K562 (cell line): ENCODE measurements at regions not wholly inside any gene's neighbourhood (a gene's known extent, or its start where the extent isn't known, plus 50 kb on each side); places are given as distances from the start of the nearest gene placed in this dataset.

Experiments used
- ATAC-seq: fragments of 200-7000 bp; cut with Tn5 transposase; 3 replicates; pipeline ENCODE4 v1.9.1; 2020; ENCODE audit warnings: moderate library complexity
- BruUV-seq: library from RNA; stranded (reverse); fragments of 400-500 nt; replicated peaks from 2 replicates; lab custom pipeline; 2021; lab: Mats Ljungman, UMichigan
- CTCF ChIA-PET: fragments of 300-600 bp; formaldehyde crosslinking; extraction: SDS; loops from one replicate; lab custom pipeline; 2021; ENCODE audit warnings: low intra/inter-chr PET ratio; lab: Yijun Ruan, JAX
- POLR2A ChIA-PET: fragments of 300-600, 350-650 bp; sonication (Branson Sonifier 250); formaldehyde crosslinking; extraction: SDS; loops from one replicate; lab custom pipeline; 2021; ENCODE audit warnings: antibody characterized with exemption, inconsistent platforms; lab: Yijun Ruan, JAX
- DNase-seq, 4 experiments: peaks; one replicate each; pipeline versions ENCODE4 v3.0.0 to v3.0.0-alpha.2; 2011 to 2018; ENCODE audit warnings: low spot score in 3 of 4, mixed read lengths in 3 of 4; ENCODE audit errors: extremely low read depth in 1 of 4
- FAIRE-seq: peaks from 2 replicates; lab custom pipeline; 2011; peaks lifted over from hg19 to GRCh38; lab: Jason Lieb, UNC
- H2AFZ ChIP-seq: 2 replicates; pipeline ENCODE4 v1.6.0; 2011; ENCODE audit warnings: low read depth, low read length, control low read depth, inconsistent platforms
- H3K27ac ChIP-seq: fragments of 200-600 bp; 3 replicates; pipeline ENCODE4 v1.8.0; 2011; ENCODE audit warnings: low read depth, mild to moderate bottlenecking, control low read depth, inconsistent platforms, low read length, moderate library complexity, mixed read lengths; ENCODE audit errors: extremely low read depth
- H3K27me3 ChIP-seq, 2 experiments: fragments of 300-600 bp in 1 of 2; 2 replicates in 1 of 2; 3 replicates in 1 of 2; pipeline versions ENCODE4 v1.6.0 to v1.8.0; 2011; ENCODE audit warnings: inconsistent platforms in 2 of 2, low read length in 2 of 2, mild to moderate bottlenecking in 1 of 2, mixed read lengths in 1 of 2, moderate library complexity in 1 of 2; ENCODE audit not compliant: control insufficient read depth in 2 of 2, insufficient read depth in 2 of 2
- H3K36me3 ChIP-seq: fragments of 300-600 bp; 3 replicates; pipeline ENCODE4 v1.8.0; 2011; ENCODE audit warnings: mild to moderate bottlenecking, low read length, inconsistent platforms; ENCODE audit not compliant: control insufficient read depth, insufficient read depth
- H3K4me1 ChIP-seq, 2 experiments: fragments of 200-600 bp in 1 of 2; replicated peaks in 1 of 2; 2 replicates in 1 of 2; 3 replicates in 1 of 2; pipeline versions ENCODE4 v1.5.1 to v1.8.0; 2011; ENCODE audit warnings: inconsistent platforms in 2 of 2, low read length in 2 of 2, mild to moderate bottlenecking in 1 of 2, mixed read lengths in 1 of 2, moderate library complexity in 1 of 2; ENCODE audit not compliant: control insufficient read depth in 2 of 2, insufficient read depth in 2 of 2
- H3K4me2 ChIP-seq: 2 replicates; pipeline ENCODE4 v1.6.1; 2011; ENCODE audit warnings: low read length, control low read depth, inconsistent platforms, mixed read lengths; ENCODE audit not compliant: insufficient read depth
- H3K4me3 ChIP-seq: fragments of 200-600 bp; sonication (generic), shearing (Covaris generic); 2 replicates; pipeline ENCODE4 v1.5.1; 2016; ENCODE audit warnings: control low read depth, inconsistent platforms
- H3K79me2 ChIP-seq: fragments of 200-600 bp; 3 replicates; pipeline ENCODE4 v1.8.0; 2011; ENCODE audit warnings: low read length, inconsistent platforms; ENCODE audit not compliant: control insufficient read depth, insufficient read depth
- H3K9ac ChIP-seq, 2 experiments: 2 replicates each; pipeline versions ENCODE4 v1.6.0 to v1.6.1; 2011; ENCODE audit warnings: low read depth in 2 of 2, low read length in 2 of 2, control low read depth in 1 of 2, inconsistent platforms in 1 of 2, mild to moderate bottlenecking in 1 of 2, mixed read lengths in 1 of 2; ENCODE audit not compliant: insufficient read depth in 1 of 2
- H3K9me1 ChIP-seq: one replicate; pipeline ENCODE4 v1.6.0; 2011; ENCODE audit warnings: inconsistent platforms, mild to moderate bottlenecking, low read length, moderate library complexity; ENCODE audit not compliant: control insufficient read depth, insufficient read depth
- H3K9me3 ChIP-seq: replicated peaks from 2 replicates; pipeline ENCODE4 v1.5.1; 2011; ENCODE audit warnings: low read depth, low read length, inconsistent platforms; ENCODE audit not compliant: control insufficient read depth, insufficient read depth
- H4K20me1 ChIP-seq: replicated peaks from 2 replicates; pipeline ENCODE4 v1.6.1; 2011; ENCODE audit warnings: low read length, inconsistent platforms, mixed read lengths; ENCODE audit not compliant: control insufficient read depth, insufficient read depth
- AFF1 ChIP-seq, 2 experiments: fragments of 450-650 bp; IDR thresholded peaks; 2 replicates each; pipeline ENCODE4 v1.6.1; 2018; ENCODE audit warnings: mild to moderate bottlenecking in 2 of 2, low read depth in 1 of 2; ENCODE audit not compliant: partially characterized antibody in 2 of 2
- BCLAF1 ChIP-seq, 2 experiments: fragments of 450-650 bp in 1 of 2; IDR thresholded peaks; 2 replicates each; pipeline ENCODE4 v1.6.1; 2011 to 2017; ENCODE audit warnings: low read depth in 2 of 2, antibody characterized with exemption in 1 of 2, borderline replicate concordance in 1 of 2, low read length in 1 of 2, mild to moderate bottlenecking in 1 of 2, mixed read lengths in 1 of 2; ENCODE audit not compliant: control insufficient read depth in 1 of 2
- ZNF445 ChIP-seq: fragments of 250-450 bp; sonication (Bioruptor Pico); IDR thresholded peaks from 2 replicates; pipeline ENCODE4 v1.4.0; 2020; ENCODE audit warnings: low read depth, mild to moderate bottlenecking, moderate library complexity
- WGBS: fragments of 100-300 bp; shearing (Covaris generic); methylation state at CpG from one replicate; pipeline ENCODE4 v1.1.6; 2016; ENCODE audit warnings: low coverage, mixed read lengths; ENCODE audit not compliant: insufficient coverage; ENCODE audit errors: missing lambda C conversion rate; 5-methylcytosine and 5-hydroxymethylcytosine counted together
- in situ Hi-C: fragments of 300-500 bp; cut with MboI; formaldehyde crosslinking; loops from 4 replicates; pipeline ENCODE4 v1.15.0; 2018; ENCODE audit warnings: inconsistent platforms, mixed read lengths
- intact Hi-C: fragments of 100-400 bp; cut with micrococcal nuclease; formaldehyde crosslinking; loops from 2 replicates; pipeline ENCODE4 v1.14.2; 2022
- TF ChIP-seq, protein P1 (sequence below), 3 experiments: fragments of 200-800 bp in 1 of 3; fragments of 250-450 bp in 1 of 3; fragments of 450-650 bp in 1 of 3; sonication (Bioruptor Pico) in 1 of 3; sonication (Bioruptor generic) in 1 of 3; formaldehyde crosslinking in 1 of 3; IDR thresholded peaks; 2 replicates each; pipeline versions ENCODE4 v1.6.1 to v1.8.0; 2016 to 2022; ENCODE audit warnings: mild to moderate bottlenecking in 2 of 3, missing genetic modification characterization in 2 of 3, missing compliant biosample characterization in 1 of 3, moderate library complexity in 1 of 3

GRCh38 chr20:54860716-54861115 lies 385.3 kb downstream of the DOK5 start:
- TF ChIP-seq BCLAF1 (IDR thresholded peaks at IDR 0.05; ENCODE audit: borderline replicate concordance in 1 of 2, control insufficient read depth in 1 of 2, low read depth in 2 of 2, low read length in 1 of 2): peak in 1 of 2 experiments; percentile 72; a peak in 1 of 4 replicates
- TF ChIP-seq, protein P1, sequence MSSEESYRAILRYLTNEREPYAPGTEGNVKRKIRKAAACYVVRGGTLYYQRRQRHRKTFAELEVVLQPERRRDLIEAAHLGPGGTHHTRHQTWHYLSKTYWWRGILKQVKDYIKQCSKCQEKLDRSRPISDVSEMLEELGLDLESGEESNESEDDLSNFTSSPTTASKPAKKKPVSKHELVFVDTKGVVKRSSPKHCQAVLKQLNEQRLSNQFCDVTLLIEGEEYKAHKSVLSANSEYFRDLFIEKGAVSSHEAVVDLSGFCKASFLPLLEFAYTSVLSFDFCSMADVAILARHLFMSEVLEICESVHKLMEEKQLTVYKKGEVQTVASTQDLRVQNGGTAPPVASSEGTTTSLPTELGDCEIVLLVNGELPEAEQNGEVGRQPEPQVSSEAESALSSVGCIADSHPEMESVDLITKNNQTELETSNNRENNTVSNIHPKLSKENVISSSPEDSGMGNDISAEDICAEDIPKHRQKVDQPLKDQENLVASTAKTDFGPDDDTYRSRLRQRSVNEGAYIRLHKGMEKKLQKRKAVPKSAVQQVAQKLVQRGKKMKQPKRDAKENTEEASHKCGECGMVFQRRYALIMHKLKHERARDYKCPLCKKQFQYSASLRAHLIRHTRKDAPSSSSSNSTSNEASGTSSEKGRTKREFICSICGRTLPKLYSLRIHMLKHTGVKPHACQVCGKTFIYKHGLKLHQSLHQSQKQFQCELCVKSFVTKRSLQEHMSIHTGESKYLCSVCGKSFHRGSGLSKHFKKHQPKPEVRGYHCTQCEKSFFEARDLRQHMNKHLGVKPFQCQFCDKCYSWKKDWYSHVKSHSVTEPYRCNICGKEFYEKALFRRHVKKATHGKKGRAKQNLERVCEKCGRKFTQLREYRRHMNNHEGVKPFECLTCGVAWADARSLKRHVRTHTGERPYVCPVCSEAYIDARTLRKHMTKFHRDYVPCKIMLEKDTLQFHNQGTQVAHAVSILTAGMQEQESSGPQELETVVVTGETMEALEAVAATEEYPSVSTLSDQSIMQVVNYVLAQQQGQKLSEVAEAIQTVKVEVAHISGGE (CRISPR knock-in tag; IDR thresholded peaks at IDR 0.05): peak in 1 of 3 experiments; percentile 72; a peak in 2 of 6 replicates
- TF ChIP-seq AFF1 (IDR thresholded peaks at IDR 0.05; ENCODE audit: low read depth in 1 of 2, partially characterized antibody in 2 of 2): no peak
- TF ChIP-seq ZNF445 (CRISPR knock-in tag): no peak
- TF ChIP-seq, all 486 proteins: peak for 2
- in situ Hi-C loops: no loop called here
- no peaks in the 10 kb centered on the region for H3K4me1 ChIP-seq
- no peaks in the 10 kb centered on the region for H3K27me3 ChIP-seq
- H2AFZ ChIP-seq: no peak overlapping the region
- DNase-seq (no peak), FAIRE-seq (no peak), ATAC-seq (no peak)
- H3K27ac ChIP-seq: no peak overlapping the region
- BruUV-seq: no TSS peak
- no peaks in the 10 kb centered on the region for H3K9me1 ChIP-seq
- 0% methylated on average over 4 of the region's 4 CpGs for WGBS
- no peaks in the 10 kb centered on the region for H3K79me2 ChIP-seq
- no peaks in the 10 kb centered on the region for H3K9me3 ChIP-seq
- no peaks in the 10 kb centered on the region for H3K36me3 ChIP-seq
- POLR2A ChIA-PET: no interaction called here
- intact Hi-C loops: no loop called here
- H3K4me3 ChIP-seq: no peak overlapping the region
- CTCF ChIA-PET: no interaction called here
- no peak overlapping the region for H3K4me2 ChIP-seq
- no peaks in the 10 kb centered on the region for H4K20me1 ChIP-seq
- no peak overlapping the region for H3K9ac ChIP-seq
